T-helper 17 cell (primary cell): ENCODE measurements at regions not wholly inside any gene's neighbourhood (a gene's known extent, or its start where the extent isn't known, plus 50 kb on each side); places are given as distances from the start of the nearest gene placed in this dataset.
A peak's percentile ranks its signal among the peaks of the same experiment; 100 is the strongest.

Experiments
- ATAC-seq: fragments of 150-1000 bp; cut with Tn5 transposase; 2 replicates; pipeline ENCODE4 v1.10.0; 2021; ENCODE audit warnings: mild to moderate bottlenecking, moderate library complexity
- DNase-seq, 3 donors: peaks; one replicate each; pipeline versions ENCODE4 v3.0.0 to v3.0.0-alpha.2; 2020 to 2021
- H3K9me3 ChIP-seq: one replicate; pipeline ENCODE4 v1.7.0; 2013; ENCODE audit warnings: low read length, mild to moderate bottlenecking; ENCODE audit not compliant: control insufficient read depth, poor library complexity, severe bottlenecking
- H3K27ac Mint-ChIP-seq: one replicate; pipeline ENCODE4 v1.8.0; 2022; ENCODE audit warnings: mild to moderate bottlenecking, moderate library complexity, mixed read lengths
- H3K27me3 Mint-ChIP-seq: one replicate; pipeline ENCODE4 v1.8.0; 2022; ENCODE audit warnings: mixed read lengths
- H3K36me3 Mint-ChIP-seq: one replicate; pipeline ENCODE4 v1.8.0; 2022; ENCODE audit warnings: low read depth, mixed read lengths
- H3K4me1 Mint-ChIP-seq: one replicate; pipeline ENCODE4 v1.8.0; 2022; ENCODE audit warnings: mild to moderate bottlenecking, mixed read lengths
- H3K4me3 Mint-ChIP-seq: one replicate; pipeline ENCODE4 v1.8.0; 2022; ENCODE audit warnings: mild to moderate bottlenecking, moderate library complexity, mixed read lengths

- H3K9me3 ChIP-seq, result no peaks in the 10 kb centered on the region
- peaks cover 5% of the 10 kb centered on the region for H3K27me3 Mint-ChIP-seq
- no peak for ATAC-seq
- H3K4me3 Mint-ChIP-seq, result no peak overlapping the region
- no peaks in the 10 kb centered on the region for H3K36me3 Mint-ChIP-seq
- H3K27ac Mint-ChIP-seq, result no peak overlapping the region
- no peaks in the 10 kb centered on the region for H3K4me1 Mint-ChIP-seq
- no peak for DNase-seq
These were observed 90.8 kb downstream of the LHX9 start for GRCh38 chr1:198007687-198008607.

- H3K9me3 ChIP-seq, result no peaks in the 10 kb centered on the region
- Mint-ChIP-seq H3K27me3 (no peaks in the 10 kb centered on the region), H3K36me3 (no peaks in the 10 kb centered on the region), H3K27ac (no peak overlapping the region), H3K4me3 (no peak overlapping the region), H3K4me1 (no peaks in the 10 kb centered on the region)
- ATAC-seq (no peak), DNase-seq (no peak)
These were observed 97.2 kb downstream of the LHX9 start for GRCh38 chr1:198014355-198014754.

DNA sequence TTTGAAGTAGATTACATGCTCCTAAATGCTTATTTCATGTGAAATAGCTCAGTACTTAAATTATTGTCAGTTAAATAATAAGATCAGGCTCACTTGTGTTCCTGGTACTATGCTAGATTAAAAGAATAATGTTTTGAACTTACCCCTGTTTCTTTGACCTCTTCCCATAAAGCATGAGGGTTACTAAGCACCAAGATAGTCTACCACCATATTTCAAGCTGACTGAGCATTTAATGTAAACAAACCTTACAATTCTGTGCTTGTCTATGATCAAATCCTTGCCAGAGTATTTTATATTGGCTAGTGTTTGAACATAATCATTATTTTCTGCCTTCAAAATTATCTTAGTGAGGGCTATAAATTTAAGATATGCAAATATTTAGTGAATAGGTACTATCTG, 98.1 kb downstream of the LHX9 start:
- H3K4me3 Mint-ChIP-seq, result no peak overlapping the region
- H3K9me3 ChIP-seq, result no peaks in the 10 kb centered on the region
- H3K27me3 Mint-ChIP-seq, result no peaks in the 10 kb centered on the region
- H3K27ac Mint-ChIP-seq, result no peak overlapping the region
- no peak for DNase-seq
- no peaks in the 10 kb centered on the region for H3K4me1 Mint-ChIP-seq
- no peak for ATAC-seq
- H3K36me3 Mint-ChIP-seq, result no peaks in the 10 kb centered on the region

DNA sequence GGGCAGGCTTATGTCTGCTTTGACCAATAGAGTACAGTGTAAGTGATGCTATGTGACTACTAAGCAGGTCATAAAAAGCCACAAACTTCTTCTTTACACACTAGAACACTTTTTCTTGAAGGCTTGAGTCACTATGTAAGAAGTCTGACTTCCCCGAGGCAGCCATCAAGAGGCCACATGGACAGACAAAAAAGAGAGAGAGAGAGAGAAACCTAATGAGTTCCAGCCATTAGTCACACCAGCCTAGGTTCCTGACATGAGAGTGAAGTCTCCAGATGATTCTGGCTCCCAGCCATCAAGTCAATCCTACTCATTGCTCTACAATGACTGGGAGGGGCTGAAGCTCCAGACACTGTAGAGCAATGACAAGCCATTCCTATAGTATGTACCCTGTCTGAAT, 101.4 kb downstream of the LHX9 start:
- Mint-ChIP-seq H3K4me3 (no peak overlapping the region), H3K4me1 (no peaks in the 10 kb centered on the region), H3K27me3 (no peaks in the 10 kb centered on the region), H3K27ac (no peak overlapping the region), H3K36me3 (no peaks in the 10 kb centered on the region)
- DNase-seq (no peak), ATAC-seq (no peak)
- no peaks in the 10 kb centered on the region for H3K9me3 ChIP-seq

- no peaks in the 10 kb centered on the region for H3K36me3 Mint-ChIP-seq
- ATAC-seq (no peak), DNase-seq (no peak)
- no peaks in the 10 kb centered on the region for H3K4me1 Mint-ChIP-seq
- H3K9me3 ChIP-seq, result no peaks in the 10 kb centered on the region
- no peak overlapping the region for H3K4me3 Mint-ChIP-seq
- H3K27ac Mint-ChIP-seq, result no peak overlapping the region
- H3K27me3 Mint-ChIP-seq, result no peaks in the 10 kb centered on the region
These were observed 102.0 kb downstream of the LHX9 start for GRCh38 chr1:198019126-198019525.

GRCh38 chr1:198024336-198024735, 107.2 kb downstream of the LHX9 start:
- Mint-ChIP-seq H3K27me3 (peaks cover 11% of the 10 kb centered on the region), H3K4me1 (no peaks in the 10 kb centered on the region), H3K27ac (no peak overlapping the region), H3K36me3 (peaks cover 3% of the 10 kb centered on the region), H3K4me3 (no peak overlapping the region)
- no peak for DNase-seq
- no peak for ATAC-seq
- H3K9me3 ChIP-seq, result no peaks in the 10 kb centered on the region

- ATAC-seq, result no peak
- Mint-ChIP-seq H3K4me1 (no peaks in the 10 kb centered on the region), H3K36me3 (peaks cover 3% of the 10 kb centered on the region), H3K27ac (no peak overlapping the region), H3K27me3 (peaks cover 11% of the 10 kb centered on the region), H3K4me3 (no peak overlapping the region)
- DNase-seq, result no peak
- H3K9me3 ChIP-seq, result no peaks in the 10 kb centered on the region
These were observed 107.6 kb downstream of the LHX9 start for GRCh38 chr1:198024782-198025181.

- H3K36me3 Mint-ChIP-seq, result peaks cover 3% of the 10 kb centered on the region
- no peak overlapping the region for H3K27ac Mint-ChIP-seq
- ATAC-seq (no peak), DNase-seq (no peak)
- no peaks in the 10 kb centered on the region for H3K9me3 ChIP-seq
- no peaks in the 10 kb centered on the region for H3K4me1 Mint-ChIP-seq
- no peaks in the 10 kb centered on the region for H3K27me3 Mint-ChIP-seq
- no peak overlapping the region for H3K4me3 Mint-ChIP-seq
These were observed 113.5 kb downstream of the LHX9 start for GRCh38 chr1:198030682-198031081.

GRCh38 chr1:198031086-198031485, 113.9 kb downstream of the LHX9 start:
- Mint-ChIP-seq H3K4me1 (no peaks in the 10 kb centered on the region), H3K36me3 (peaks cover 3% of the 10 kb centered on the region), H3K27me3 (no peaks in the 10 kb centered on the region), H3K27ac (no peak overlapping the region), H3K4me3 (no peak overlapping the region)
- ATAC-seq (no peak), DNase-seq (no peak)
- H3K9me3 ChIP-seq, result no peaks in the 10 kb centered on the region

DNA sequence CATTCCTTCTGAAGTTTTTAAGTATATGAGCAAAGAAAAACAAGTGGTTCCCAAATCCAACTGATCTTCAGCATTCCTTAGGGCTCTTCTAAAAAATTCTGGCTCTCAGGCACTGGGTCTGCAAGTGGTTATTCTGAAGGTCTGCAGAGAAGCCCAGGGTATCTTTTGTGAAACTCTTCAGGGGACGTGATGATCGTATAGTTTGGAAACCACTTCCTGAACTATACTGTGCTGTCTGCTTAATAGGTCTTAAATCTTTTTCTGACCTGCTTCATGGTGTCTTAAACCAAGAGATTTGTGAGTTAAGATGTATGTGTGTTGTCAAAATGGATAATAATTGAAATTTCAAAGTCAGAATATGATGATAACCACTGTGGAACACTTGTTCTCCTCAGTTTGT, 115.5 kb downstream of the LHX9 start:
- no peaks in the 10 kb centered on the region for H3K9me3 ChIP-seq
- ATAC-seq (no peak), DNase-seq (no peak)
- Mint-ChIP-seq H3K27me3 (no peaks in the 10 kb centered on the region), H3K4me1 (no peaks in the 10 kb centered on the region), H3K4me3 (no peak overlapping the region), H3K27ac (no peak overlapping the region), H3K36me3 (no peaks in the 10 kb centered on the region)

DNA sequence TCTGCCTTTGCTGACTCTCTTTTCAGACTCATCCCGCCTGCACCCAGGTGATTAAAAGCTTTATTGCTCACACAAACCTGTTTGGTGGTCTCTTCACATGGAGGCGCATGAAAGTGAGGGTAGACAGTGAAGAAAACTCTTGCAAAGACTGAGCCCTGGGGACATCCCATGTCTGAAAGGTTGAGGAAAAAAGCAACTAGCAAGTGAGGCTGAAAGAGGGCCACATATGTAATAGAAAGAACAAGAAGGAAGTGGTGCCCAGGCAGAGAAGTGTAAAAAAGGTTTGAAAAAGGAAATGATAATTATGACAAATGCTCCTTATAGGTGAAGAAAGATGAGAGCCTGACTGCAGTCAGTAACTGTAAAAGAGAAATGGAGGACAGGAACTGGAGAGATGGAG, 115.9 kb upstream of the NEK7 start:
- ATAC-seq (no peak), DNase-seq (no peak)
- Mint-ChIP-seq H3K4me3 (no peak overlapping the region), H3K4me1 (no peaks in the 10 kb centered on the region), H3K27me3 (no peaks in the 10 kb centered on the region), H3K36me3 (no peaks in the 10 kb centered on the region), H3K27ac (no peak overlapping the region)
- no peaks in the 10 kb centered on the region for H3K9me3 ChIP-seq

GRCh38 chr1:198042168-198042567, 114.6 kb upstream of the NEK7 start:
- Mint-ChIP-seq H3K27me3 (no peaks in the 10 kb centered on the region), H3K4me3 (no peak overlapping the region), H3K4me1 (no peaks in the 10 kb centered on the region), H3K36me3 (no peaks in the 10 kb centered on the region), H3K27ac (no peak overlapping the region)
- no peak for DNase-seq
- no peak for ATAC-seq
- H3K9me3 ChIP-seq, result no peaks in the 10 kb centered on the region

- DNase-seq (no peak), ATAC-seq (peak; percentile 68)
- no peaks in the 10 kb centered on the region for H3K9me3 ChIP-seq
- Mint-ChIP-seq H3K27ac (no peak overlapping the region), H3K36me3 (peaks cover 3% of the 10 kb centered on the region), H3K27me3 (no peaks in the 10 kb centered on the region), H3K4me1 (peaks cover 5% of the 10 kb centered on the region), H3K4me3 (no peak overlapping the region)
These were observed 108.9 kb upstream of the NEK7 start for GRCh38 chr1:198047913-198048312.

DNA sequence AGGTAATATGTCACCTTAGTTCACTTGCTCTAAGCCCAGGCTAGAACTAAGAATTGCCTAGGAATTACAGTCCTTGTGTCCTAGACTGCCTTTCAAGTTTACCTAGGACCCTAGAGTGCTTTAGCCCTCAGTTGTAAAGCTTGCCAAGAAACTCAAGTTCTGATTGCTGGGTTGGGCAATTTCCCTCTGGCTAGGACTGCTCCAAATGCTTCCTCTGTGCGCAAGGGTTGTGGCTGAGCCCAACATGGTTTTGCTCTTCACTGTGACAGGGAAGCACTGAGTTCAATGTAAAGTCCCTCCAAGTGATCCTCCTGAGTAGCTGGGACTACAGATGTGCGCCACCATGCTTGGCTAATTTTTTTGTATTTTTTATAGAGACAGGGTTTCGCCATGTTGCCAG, 102.3 kb upstream of the NEK7 start:
- Mint-ChIP-seq H3K27ac (no peak overlapping the region), H3K4me3 (no peak overlapping the region), H3K27me3 (no peaks in the 10 kb centered on the region), H3K4me1 (peaks cover 3% of the 10 kb centered on the region), H3K36me3 (no peaks in the 10 kb centered on the region)
- DNase-seq, result no peak
- no peaks in the 10 kb centered on the region for H3K9me3 ChIP-seq
- ATAC-seq, result no peak
